WTC11 (cell line): ENCODE measurements at regions not wholly inside any gene's neighbourhood (a gene's known extent, or its start where the extent isn't known, plus 50 kb on each side); places are given as distances from the start of the nearest gene placed in this dataset.

ENCODE experiments used
- ATAC-seq: fragments of 200-7000 bp; cut with Tn5 transposase; 2 replicates; pipeline ENCODE4 v1.10.0; 2021; ENCODE audit warnings: mild to moderate bottlenecking, moderate library complexity
- CTCF ChIA-PET: fragments of 300-600 bp; sonication (Branson Sonifier 250); formaldehyde crosslinking; loops from one replicate; lab custom pipeline; 2021; ENCODE audit warnings: antibody characterized with exemption; lab: Charles Lee
- POLR2A ChIA-PET: fragments of 350-600 bp; sonication (Branson Sonifier 250); formaldehyde crosslinking; loops from one replicate; lab custom pipeline; 2021; ENCODE audit warnings: antibody characterized with exemption; lab: Charles Lee
- DNase-seq: peaks from one replicate; pipeline ENCODE4 v3.0.0; 2021; ENCODE audit warnings: low spot score
- H3K27ac Mint-ChIP-seq: 2 replicates; pipeline ENCODE4 v1.8.0; 2021; ENCODE audit warnings: mixed read lengths
- H3K27me3 Mint-ChIP-seq: 2 replicates; pipeline ENCODE4 v1.8.0; 2021; ENCODE audit warnings: low read depth, mild to moderate bottlenecking, moderate library complexity, mixed read lengths
- H3K36me3 Mint-ChIP-seq: 2 replicates; pipeline ENCODE4 v1.8.0; 2021; ENCODE audit warnings: mixed read lengths
- H3K4me1 Mint-ChIP-seq: 2 replicates; pipeline ENCODE4 v1.8.0; 2022; ENCODE audit warnings: mixed read lengths
- H3K4me3 Mint-ChIP-seq: 2 replicates; pipeline ENCODE4 v1.8.0; 2021; ENCODE audit warnings: mild to moderate bottlenecking, moderate library complexity, mixed read lengths
- H3K9me3 Mint-ChIP-seq: 2 replicates; pipeline ENCODE4 v1.8.0; 2021; ENCODE audit warnings: mixed read lengths
- ATF2 ChIP-seq: sonication (generic); formaldehyde crosslinking; IDR thresholded peaks from 2 replicates; pipeline ENCODE4 v1.8.1; 2022; ENCODE audit warnings: low read depth, missing genetic modification reagents, borderline replicate concordance
- E2F1 ChIP-seq: sonication (generic); formaldehyde crosslinking; IDR thresholded peaks from 2 replicates; pipeline ENCODE4 v1.8.0; 2022; ENCODE audit warnings: mild to moderate bottlenecking, missing genetic modification reagents
- E2F5 ChIP-seq: sonication (generic); formaldehyde crosslinking; IDR thresholded peaks from 2 replicates; pipeline ENCODE4 v1.8.1; 2022; ENCODE audit warnings: mild to moderate bottlenecking, moderate library complexity, missing genetic modification reagents
- FOXJ3 ChIP-seq: sonication (generic); formaldehyde crosslinking; IDR thresholded peaks from 2 replicates; pipeline ENCODE4 v1.9.0; 2021; ENCODE audit warnings: missing genetic modification reagents, mild to moderate bottlenecking, borderline replicate concordance
- FOXP1 ChIP-seq: sonication (generic); formaldehyde crosslinking; IDR thresholded peaks from 2 replicates; pipeline ENCODE4 v1.8.0; 2022; ENCODE audit warnings: missing genetic modification reagents, mild to moderate bottlenecking, moderate library complexity, borderline replicate concordance
- FOXP4 ChIP-seq: sonication (generic); formaldehyde crosslinking; IDR thresholded peaks from 2 replicates; pipeline ENCODE4 v1.8.0; 2022; ENCODE audit warnings: mild to moderate bottlenecking, missing genetic modification reagents
- HMGA2 ChIP-seq: fragments of 250-450 bp; sonication (Bioruptor Pico); IDR thresholded peaks from 2 replicates; pipeline ENCODE4 v1.4.0; 2021; ENCODE audit warnings: mild to moderate bottlenecking, moderate library complexity
- IRF2 ChIP-seq: sonication (generic); formaldehyde crosslinking; IDR thresholded peaks from 2 replicates; pipeline ENCODE4 v1.8.0; 2022; ENCODE audit warnings: low read depth, missing genetic modification reagents, borderline replicate concordance
- MAX ChIP-seq: sonication (generic); formaldehyde crosslinking; IDR thresholded peaks from 2 replicates; pipeline ENCODE4 v1.8.0; 2022; ENCODE audit warnings: mild to moderate bottlenecking, missing genetic modification reagents
- NFE2L1 ChIP-seq: sonication (generic); formaldehyde crosslinking; IDR thresholded peaks from 2 replicates; pipeline ENCODE4 v1.8.1; 2023; ENCODE audit warnings: missing genetic modification reagents
- NFYB ChIP-seq: sonication (generic); formaldehyde crosslinking; conservative IDR thresholded peaks from 2 replicates; pipeline ENCODE4 v1.8.0; 2022; ENCODE audit warnings: low read depth, missing genetic modification reagents
- NR2C2 ChIP-seq: sonication (generic); formaldehyde crosslinking; IDR thresholded peaks from 2 replicates; pipeline ENCODE4 v1.8.0; 2022; ENCODE audit warnings: mild to moderate bottlenecking, missing genetic modification reagents
- NR3C1 ChIP-seq: sonication (generic); formaldehyde crosslinking; conservative IDR thresholded peaks from 2 replicates; pipeline ENCODE4 v1.8.1; 2023; ENCODE audit warnings: low read depth, mild to moderate bottlenecking, missing genetic modification reagents
- PRDM15 ChIP-seq: sonication (generic); formaldehyde crosslinking; IDR thresholded peaks from 2 replicates; pipeline ENCODE4 v1.8.0; 2022; ENCODE audit warnings: missing genetic modification reagents
- PREB ChIP-seq: sonication (generic); formaldehyde crosslinking; IDR thresholded peaks from 2 replicates; pipeline ENCODE4 v1.8.1; 2022; ENCODE audit warnings: mild to moderate bottlenecking, missing genetic modification reagents, moderate library complexity, borderline replicate concordance
- PRRX2 ChIP-seq: fragments of 250-450 bp; sonication (Bioruptor Pico); IDR thresholded peaks from 2 replicates; pipeline ENCODE4 v1.8.0; 2021; ENCODE audit warnings: mild to moderate bottlenecking
- TCF7 ChIP-seq: sonication (generic); formaldehyde crosslinking; IDR thresholded peaks from 2 replicates; pipeline ENCODE4 v1.8.0; 2022; ENCODE audit warnings: mild to moderate bottlenecking, low read depth, missing genetic modification reagents, moderate library complexity
- TEAD4 ChIP-seq: sonication (generic); formaldehyde crosslinking; IDR thresholded peaks from 2 replicates; pipeline ENCODE4 v1.8.0; 2022; ENCODE audit warnings: mild to moderate bottlenecking, missing genetic modification reagents
- USF2 ChIP-seq: sonication (generic); formaldehyde crosslinking; IDR thresholded peaks from 2 replicates; pipeline ENCODE4 v1.8.1; 2023; ENCODE audit warnings: mild to moderate bottlenecking, missing genetic modification reagents, moderate library complexity
- ZNF121 ChIP-seq: sonication (generic); formaldehyde crosslinking; IDR thresholded peaks from 2 replicates; pipeline ENCODE4 v1.8.0; 2023; ENCODE audit warnings: missing genetic modification reagents
- ZNF138 ChIP-seq: sonication (generic); formaldehyde crosslinking; conservative IDR thresholded peaks from 2 replicates; pipeline ENCODE4 v1.8.1; 2022; ENCODE audit warnings: mild to moderate bottlenecking, moderate library complexity, missing genetic modification reagents

GRCh38 chr6:76774781-76775384 is 688.4 kb downstream of the HTR1B start:
- TF ChIP-seq PRRX2 (CRISPR knock-in tag), result no peak
- no peak for TF ChIP-seq NFYB (CRISPR knock-in tag)
- TF ChIP-seq USF2 (CRISPR knock-in tag), result no peak
- TF ChIP-seq FOXJ3 (CRISPR knock-in tag), result no peak
- no peak for TF ChIP-seq HMGA2 (CRISPR knock-in tag)
- no peak for TF ChIP-seq PREB (CRISPR knock-in tag)
- TF ChIP-seq MAX (CRISPR knock-in tag), result no peak
- no peak for TF ChIP-seq TEAD4
- TF ChIP-seq NFE2L1 (CRISPR knock-in tag), result no peak
- TF ChIP-seq FOXP4 (CRISPR knock-in tag), result no peak
- TF ChIP-seq ZNF138, result no peak
- TF ChIP-seq PRDM15, result no peak
- ChIA-PET POLR2A (no interaction called here), CTCF (interaction anchor here (0.9 kb wide), 1 partner anchor 87 kb away, joined by 3 read pairs; no protein-coding TSS in a partner anchor)
- DNase-seq, result no peak
- Mint-ChIP-seq H3K27ac (no peak overlapping the region), H3K27me3 (no peaks in the 10 kb centered on the region), H3K4me1 (0 out of 2 replicates have a peak, but pooled peaks cover 5% of the 10 kb centered on the region), H3K9me3 (0 out of 2 replicates have a peak, but pooled peaks cover 12% of the 10 kb centered on the region), H3K36me3 (peaks cover 6% of the 10 kb centered on the region; the same call in 1 of the 2 replicates), H3K4me3 (no peak overlapping the region)
- ATAC-seq, result peak; percentile 30; the same call in 1 of the 2 replicates

- ChIA-PET POLR2A (no interaction called here), CTCF (no interaction called here)
- DNase-seq (no peak), ATAC-seq (no peak)
- H3K4me1 Mint-ChIP-seq, result 0 out of 2 replicates have a peak, but pooled peaks cover 2% of the 10 kb centered on the region
- H3K27ac Mint-ChIP-seq, result no peak overlapping the region
- H3K9me3 Mint-ChIP-seq, result peaks cover 23% of the 10 kb centered on the region; the same call in 1 of the 2 replicates
- no peaks in the 10 kb centered on the region for H3K27me3 Mint-ChIP-seq
- H3K36me3 Mint-ChIP-seq, result peaks cover 6% of the 10 kb centered on the region; the same call in 1 of the 2 replicates
- H3K4me3 Mint-ChIP-seq, result no peak overlapping the region
- TF ChIP-seq NR2C2 (no peak), FOXP4 (CRISPR knock-in tag) (no peak), IRF2 (no peak), TCF7 (no peak), ATF2 (no peak), E2F1 (CRISPR knock-in tag) (no peak), FOXP1 (CRISPR knock-in tag) (no peak), E2F5 (CRISPR knock-in tag) (no peak), ZNF121 (no peak), NR3C1 (no peak)
These were observed 690.3 kb downstream of the HTR1B start for GRCh38 chr6:76772951-76773350.
